NK-92 (cell line): ENCODE measurements at regions not wholly inside any gene's neighbourhood (a gene's known extent, or its start where the extent isn't known, plus 50 kb on each side); places are given as distances from the start of the nearest gene placed in this dataset.
"Not testable (repeated sequence)": the region's sequence is repeated elsewhere in the genome, so short reads cannot be mapped to it uniquely, and the experiment has no call there.

ENCODE experiments used
- DNase-seq: peaks from one replicate; lab custom pipeline; 2025; ENCODE audit not compliant: unreplicated experiment; lab: John Stamatoyannopoulos, UW

DNA sequence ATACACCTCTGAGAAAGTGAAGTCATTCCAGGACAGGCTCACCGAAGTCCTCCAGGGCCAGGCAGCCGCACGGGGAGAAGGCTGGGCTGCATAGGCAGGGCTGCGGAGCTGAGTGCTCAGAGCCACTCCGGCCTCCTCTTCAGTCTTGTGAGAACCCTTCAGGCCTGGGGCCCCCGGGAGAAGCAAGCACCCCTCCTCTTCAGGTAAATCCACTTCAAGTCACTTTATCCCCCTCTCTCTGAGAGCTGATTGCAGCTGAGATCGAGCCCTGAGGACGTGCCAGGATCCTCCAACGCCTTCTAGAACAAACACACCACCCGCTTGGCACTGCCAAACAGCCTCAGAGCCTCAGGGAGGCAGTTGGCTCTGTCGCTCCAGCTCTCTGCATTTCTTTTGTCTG, 1526.3 kb downstream of the BRD1 start:
- DNase-seq, result no peak

DNA sequence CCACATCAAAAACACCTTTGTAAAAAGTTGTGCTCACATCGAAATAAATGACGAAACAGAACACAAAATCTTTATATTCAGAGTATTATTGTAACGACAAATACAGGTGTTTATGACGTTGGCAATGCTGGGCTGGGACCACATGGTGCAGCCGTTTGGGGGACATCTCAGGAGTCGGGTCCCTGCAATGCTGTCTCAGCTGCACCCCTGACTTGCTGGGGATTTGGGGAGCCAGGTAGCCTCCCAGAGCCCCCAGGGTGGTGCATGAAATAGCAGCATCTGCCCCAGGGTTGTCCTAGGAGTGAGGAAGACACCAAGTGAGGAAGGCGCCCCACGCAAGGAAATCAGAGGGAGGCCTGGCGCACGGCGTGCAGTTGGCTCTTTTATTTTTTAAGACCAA, 1526.8 kb downstream of the BRD1 start:
- no peak for DNase-seq

DNA sequence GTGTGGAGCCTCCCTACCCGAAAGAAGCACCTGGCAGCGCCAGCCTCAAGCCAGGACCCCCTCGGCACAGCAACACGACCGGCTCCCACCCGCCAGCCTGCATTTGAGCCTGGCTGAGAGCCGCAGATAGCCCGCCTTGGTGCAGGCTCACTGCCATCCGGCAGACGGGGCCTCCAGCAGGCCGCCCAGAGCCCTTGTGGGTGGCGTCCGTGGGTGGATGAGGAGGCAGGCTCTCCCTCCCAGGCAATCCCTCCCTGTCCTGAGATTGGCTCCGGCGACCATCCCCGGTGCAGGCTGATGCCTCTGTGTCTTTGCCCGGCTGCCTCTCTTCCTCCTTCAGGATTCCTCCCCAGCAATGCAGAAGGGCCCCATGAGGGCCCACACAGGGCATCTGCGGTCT, 1527.9 kb downstream of the BRD1 start:
- DNase-seq, result no peak

DNA sequence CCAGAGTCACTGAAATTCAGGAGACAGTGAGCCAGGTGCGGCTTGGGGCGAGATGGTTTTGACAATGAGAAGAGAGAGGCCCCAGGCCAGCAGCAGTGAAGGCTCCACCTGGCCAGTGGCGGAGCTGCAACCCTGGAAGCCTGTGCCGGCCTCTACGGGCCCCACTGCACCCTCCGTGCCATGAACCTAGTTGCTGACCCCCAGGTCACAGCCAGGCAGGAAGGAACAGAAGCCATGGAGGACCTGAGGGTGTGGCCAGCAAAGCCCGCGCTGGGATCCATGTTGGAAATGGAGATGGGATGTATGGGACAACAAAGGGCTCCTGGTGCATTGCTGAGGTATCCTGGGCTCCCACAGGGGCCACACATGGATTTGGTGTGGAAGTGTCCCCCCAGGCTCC, 1528.5 kb downstream of the BRD1 start:
- DNase-seq, result no peak

DNA sequence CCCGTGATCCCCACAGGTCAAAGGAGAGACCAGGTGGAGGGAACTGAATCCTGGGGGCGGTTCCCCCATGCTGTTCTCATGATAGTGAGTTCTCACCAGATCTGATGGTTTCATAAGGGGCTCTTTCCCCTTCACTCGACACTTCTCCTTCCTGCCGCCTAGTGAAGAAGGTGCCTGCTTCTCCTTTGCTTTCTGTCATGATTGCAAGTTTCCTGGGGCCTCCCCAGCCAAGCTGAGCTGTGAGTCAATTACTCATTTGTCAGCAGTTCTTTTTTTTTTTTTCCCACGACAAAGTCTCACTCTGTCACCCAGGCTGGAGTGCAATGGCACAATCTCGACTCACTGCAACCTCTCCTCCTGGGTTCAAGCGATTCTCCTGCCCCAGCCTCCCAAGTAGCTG, 1530.4 kb downstream of the BRD1 start:
- no peak for DNase-seq

DNA sequence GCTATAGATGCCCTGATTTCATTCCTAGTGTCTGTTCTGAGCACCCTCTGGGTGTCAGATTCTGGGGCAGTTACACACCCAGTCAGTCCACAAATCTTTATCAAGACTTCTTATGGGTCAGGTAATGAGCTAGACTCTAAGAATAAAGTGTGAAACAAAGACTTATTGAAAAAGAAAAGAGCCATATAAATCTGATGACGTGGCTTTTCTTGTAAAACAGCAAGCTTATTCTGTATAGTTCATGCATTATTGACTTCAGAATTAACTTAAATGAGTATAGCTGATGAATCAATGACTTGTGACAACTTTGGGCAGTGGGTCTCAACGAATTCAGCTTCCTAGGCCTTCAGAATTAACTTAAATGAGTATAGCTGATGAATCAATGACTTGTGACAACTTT, 1527.5 kb downstream of the TBC1D22A start:
- not testable (repeated sequence) for DNase-seq

DNA sequence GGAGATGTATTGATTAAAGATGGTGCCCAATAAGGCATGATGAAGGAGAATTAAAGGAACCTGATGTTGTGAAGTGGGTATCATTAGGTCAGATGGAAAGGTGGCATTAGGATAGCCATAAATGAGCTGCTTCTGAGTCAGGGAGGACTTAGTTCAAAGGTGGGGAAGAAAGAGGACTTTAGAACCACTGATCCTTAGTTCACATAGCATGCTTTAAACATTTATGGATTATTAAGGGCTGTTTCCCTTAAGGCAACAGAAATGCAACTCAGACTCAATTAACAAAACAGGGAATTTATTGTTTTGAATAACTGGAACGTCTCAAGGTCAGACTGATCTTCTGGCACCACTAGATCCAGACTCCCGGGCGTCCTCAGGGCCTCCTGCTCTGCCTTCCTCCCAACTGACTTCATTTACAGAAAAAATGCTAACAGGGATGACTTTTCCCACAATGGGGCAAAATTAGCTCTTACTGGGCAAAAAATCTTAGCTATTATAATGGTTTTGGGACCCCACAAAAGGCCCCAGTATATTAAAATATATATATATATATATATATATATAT, 1526.0 kb downstream of the TBC1D22A start:
- DNase-seq, result no peak

DNA sequence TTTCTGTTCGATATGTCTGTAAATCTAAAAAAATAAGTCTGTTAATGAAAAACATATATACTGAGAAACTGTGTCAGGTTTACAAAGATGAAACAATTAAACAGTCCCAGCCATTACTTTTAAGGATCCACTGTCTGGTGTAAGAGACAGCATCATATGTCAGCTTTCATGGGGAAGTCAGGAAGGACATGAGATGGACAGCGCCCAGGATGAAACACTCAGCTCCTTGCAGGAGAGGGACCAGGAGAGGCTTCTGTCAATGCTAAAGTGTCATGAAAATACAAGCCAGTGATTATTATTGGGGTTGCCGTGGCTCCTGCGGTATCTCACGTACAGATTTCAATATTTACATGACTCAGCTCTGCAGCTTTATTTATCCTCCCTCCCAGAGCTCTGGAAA, 1524.6 kb downstream of the TBC1D22A start:
- DNase-seq, result no peak

DNA sequence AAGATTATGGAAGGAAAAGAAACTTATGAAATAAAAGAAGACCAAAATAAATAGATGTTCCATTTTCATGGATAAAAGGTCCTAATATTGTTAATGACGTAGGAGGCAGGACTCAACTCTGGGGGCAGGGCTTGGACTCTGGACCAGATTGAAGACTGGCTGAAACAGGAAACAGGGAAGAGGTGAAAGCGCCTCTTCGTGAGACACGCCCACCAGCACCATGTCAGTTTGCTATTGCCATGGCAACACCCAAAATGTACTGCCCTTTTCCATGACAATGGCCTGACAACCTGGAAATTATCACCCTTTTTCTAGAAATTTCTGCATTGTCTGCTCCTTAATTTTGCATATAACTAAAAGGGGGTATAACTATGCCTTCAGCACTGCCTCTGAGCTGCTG, 1522.2 kb downstream of the TBC1D22A start:
- DNase-seq, result no peak

DNA sequence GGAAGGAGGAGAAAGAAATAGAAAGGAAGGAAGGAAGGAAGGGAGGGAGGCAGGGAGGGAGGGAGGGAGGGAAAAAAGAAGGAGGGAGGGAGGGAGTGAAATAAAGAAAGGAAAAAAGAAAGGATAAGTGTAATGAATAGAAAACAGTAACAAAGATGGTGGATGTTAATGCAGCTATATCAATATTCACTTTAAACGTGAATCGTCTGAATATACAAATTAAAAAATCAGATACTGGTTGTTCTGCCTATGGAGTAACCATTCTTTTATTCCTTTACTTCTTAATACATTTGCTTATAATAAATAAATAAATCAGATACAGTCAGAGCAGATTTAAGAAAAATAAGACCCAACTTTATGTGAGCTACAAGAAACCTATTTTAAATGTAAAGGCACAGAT, 1520.4 kb downstream of the TBC1D22A start:
- no peak for DNase-seq

DNA sequence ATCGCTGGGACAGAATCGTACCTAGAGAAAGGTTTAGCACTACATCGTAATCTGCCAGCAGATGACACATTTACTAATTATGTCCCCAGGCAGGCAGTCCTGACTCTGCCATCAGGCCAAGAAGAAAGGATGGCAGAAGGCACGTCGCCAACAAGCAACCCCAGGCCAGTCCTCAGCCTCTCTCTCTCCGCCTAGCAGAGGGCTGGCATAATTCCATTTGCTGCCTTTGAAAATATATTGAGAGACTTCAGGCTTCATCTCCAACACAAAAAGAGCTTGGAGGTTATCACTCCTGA, 1517.0 kb downstream of the TBC1D22A start:
- DNase-seq, result no peak

DNA sequence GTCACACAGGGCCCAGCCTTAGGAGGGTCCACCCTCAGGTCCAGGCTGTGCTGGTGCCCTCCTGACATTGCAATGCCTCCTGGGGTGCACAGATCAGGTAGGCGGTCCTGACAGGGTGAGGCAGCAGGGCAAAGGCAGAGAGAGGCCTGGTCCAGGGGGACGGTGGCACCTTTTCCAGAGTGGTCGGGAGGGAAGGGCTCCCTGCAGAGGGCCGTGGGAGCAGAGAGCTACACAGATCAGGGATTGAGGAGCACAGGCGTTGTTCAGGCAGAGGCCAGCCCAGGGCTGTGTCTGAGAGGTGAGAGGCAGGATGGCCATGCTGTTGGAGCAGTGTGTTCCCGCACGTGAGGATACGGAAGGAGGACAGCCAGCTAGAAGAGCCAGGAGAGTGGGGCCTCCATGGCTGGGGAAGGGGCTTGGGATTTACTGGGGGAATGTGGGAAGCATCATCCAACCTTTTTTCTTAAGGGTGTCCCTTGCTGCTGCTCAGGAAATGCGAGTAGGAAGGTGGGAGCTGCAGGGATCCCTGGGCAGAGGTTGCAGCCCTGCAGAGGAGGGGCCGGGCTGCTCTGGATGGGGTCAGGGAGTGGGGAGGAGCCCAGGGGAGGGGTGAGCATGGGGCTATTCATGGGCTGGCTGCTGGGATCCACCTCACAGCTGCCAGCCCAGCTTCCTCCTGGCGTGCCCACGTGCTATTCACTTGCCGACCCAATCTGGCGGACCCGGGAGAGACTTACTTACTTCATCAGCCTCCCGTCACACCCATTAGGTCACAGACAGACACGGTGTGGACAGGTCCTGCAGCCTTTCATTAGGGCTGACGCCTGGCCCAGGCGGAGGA, 1516.4 kb downstream of the TBC1D22A start:
- DNase-seq, result no peak

DNA sequence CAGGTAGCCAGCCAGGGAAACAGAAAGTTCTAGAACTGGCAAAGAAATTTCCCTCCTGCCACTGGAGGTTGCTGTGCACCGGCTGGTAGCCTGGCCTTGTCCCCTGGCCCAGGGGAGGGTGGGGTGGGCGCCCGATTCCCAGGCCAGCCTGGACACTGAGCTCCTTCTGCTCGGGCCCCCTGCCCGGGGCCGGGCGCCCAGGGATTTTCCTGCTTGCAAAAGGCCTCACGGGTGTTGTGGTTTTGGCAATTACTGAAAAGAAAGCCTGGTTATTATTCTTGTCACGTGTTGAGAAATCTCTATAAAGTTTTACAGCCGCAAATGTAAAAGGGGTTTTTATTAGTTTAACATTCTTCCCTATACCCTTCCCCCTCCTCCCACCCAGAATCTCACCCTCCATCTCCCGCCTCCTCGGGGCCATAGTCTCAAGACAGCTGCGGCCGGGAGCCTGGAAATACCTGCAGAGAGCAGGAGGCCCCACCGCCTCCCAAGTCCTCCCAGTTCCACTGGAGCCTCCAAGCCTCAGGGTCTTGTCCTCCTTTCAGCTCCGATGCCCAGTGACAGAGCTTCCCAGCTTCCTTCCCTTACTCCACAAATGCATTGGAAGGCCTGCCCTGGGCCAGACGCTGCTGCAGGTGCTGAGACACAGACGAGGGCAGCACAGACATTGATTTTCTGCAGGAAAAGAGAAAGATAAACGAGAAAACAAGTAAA, 1515.6 kb downstream of the TBC1D22A start:
- no peak for DNase-seq

DNA sequence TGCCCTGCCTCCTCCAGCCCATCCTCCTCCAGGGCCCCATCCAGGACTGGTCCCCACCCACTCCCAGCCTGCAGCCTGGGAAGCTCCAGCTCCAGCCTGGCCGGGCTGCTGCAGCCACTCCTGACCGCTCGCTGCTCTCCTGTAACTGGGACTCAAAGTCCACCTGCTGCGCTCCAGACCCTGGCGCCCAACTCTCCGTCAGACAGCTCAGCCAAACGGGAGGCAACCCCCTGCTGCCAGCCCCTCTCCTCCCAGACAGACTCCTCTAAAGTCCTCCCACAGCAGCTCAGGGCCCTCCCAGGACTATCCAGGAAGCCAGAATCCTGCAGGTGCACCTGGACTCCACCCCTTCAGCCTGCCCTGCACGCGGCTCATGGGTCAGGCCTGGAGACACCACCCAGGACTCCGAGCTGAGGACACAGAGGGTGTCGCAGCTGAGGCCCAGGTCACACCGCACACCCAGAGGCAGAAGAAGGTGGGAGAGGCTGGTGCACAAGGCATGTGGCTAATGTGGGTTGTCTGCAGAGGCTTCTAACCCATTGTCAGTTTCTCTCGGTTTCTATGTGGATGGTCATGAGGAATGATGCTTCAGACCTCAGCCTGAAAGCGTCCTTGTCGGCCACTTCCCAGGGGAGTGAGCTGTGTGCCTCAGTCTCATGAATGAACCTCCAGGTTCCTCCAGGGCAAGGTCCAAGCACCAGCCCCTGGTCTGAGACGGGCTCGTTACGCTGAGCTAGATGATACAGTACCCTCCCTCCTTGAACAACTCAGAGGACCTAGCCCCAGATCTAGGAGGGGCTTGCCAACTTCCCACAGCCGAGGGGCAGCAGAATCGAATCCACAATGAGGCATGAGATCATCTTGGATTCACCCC, 1514.8 kb downstream of the TBC1D22A start:
- DNase-seq, result no peak

DNA sequence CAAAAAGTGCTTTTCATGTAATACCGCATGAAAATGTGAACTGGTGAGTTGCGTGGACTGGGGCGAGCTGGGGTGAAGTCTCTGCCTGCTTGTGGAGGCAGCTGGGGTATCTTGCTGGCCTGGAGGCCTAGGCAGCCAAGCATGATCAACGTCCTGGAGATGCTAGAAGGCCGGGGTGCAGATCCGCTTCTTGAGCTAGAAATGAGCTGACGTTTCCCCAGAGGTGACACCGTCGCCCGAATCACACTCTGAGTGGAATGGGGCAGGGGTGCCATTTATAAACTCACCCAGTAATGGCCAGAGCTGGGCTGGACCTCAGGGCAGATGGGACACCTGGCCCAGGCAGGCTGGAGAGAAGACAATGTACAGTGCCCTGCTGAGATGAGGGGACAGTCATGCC, 1513.0 kb downstream of the TBC1D22A start:
- DNase-seq, result no peak

DNA sequence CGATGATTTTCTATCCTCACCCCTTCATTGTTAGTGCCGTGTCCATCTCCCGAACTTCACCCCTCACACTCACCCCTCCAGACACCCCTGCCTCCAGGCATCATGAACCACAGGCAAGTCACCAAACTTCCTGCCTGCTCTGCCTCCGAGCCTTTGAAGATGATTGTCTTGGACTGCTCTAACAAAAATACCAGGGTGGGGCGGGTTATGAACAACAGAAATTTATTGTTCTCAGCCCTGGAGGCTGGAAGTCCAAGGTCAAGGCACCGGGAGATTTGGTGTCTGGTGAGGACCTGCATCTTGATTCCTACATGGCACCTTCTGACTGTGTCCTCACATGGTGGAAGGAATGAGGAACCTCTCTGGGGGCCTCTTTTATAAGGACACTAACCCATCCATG, 1508.3 kb downstream of the TBC1D22A start:
- DNase-seq, result no peak

DNA sequence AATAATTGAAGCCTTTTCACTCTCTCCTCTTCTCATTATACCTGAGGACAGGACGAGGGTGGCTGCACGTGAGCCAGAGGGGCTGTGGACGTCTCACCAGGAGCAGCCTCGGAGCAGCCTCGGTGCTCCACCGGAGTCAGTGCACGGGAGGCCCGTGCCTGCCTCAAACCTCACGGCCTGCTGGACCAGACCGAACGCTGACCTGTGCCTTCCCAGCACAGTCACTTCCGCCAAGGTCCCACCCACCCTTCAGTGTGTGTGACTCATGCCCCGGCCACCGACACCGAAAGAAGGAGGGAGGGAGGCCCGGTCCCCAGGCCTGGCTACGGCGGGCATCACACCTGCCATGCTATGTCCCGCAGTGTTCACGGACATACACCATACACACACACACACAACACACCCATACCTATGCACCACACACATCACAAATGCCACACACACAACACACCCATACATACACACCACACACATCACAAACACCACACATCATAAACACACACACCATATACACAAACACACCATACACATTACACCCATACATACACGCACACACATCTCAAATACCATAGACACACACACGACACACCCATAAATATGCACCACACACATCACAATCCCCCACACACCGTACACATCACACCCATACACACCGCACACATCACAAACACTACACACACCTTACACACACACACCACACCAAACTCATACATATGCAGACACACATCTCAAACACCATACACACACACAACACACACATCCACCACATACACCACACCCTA, 1506.5 kb downstream of the TBC1D22A start:
- no peak for DNase-seq

DNA sequence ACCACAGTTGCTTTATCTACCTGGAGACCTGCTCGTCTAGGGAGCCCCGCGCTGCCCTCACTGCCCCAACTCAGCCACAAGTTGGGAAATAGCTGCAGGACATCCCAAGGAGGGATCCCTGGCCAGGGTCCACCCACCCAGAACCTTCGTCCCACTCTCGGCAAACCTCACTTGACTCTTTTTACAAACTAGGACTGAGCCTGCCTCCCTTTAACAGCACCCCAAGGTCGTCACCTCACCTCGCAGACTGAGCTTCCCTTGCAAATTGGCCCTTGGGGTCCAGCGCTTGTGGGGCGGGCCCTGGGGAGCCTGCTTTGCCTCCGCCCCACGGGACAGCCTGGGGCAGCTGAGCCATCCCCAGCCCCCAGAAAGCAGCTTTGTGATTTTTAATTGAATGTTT, 1505.8 kb downstream of the TBC1D22A start:
- DNase-seq, result no peak

DNA sequence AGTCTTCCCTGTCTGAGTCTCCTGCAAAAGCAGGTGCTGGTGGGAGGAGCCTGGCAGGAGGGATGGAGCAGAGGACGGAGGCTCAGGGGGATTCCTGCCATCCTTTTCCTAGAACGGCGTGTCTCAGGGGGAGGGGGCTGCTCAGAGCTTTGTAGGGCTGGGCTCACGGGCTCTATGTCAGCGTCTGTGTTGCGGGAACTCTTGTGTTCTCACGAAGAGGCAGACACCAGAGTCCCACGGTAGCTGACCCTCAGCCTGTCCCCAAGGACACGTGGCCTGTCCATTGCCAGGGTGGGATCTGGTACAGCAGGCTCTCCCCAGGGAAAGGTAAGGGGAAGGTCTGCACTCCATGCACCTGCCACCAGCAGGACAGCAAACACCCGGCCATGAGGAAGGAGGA, 1505.2 kb downstream of the TBC1D22A start:
- no peak for DNase-seq

DNA sequence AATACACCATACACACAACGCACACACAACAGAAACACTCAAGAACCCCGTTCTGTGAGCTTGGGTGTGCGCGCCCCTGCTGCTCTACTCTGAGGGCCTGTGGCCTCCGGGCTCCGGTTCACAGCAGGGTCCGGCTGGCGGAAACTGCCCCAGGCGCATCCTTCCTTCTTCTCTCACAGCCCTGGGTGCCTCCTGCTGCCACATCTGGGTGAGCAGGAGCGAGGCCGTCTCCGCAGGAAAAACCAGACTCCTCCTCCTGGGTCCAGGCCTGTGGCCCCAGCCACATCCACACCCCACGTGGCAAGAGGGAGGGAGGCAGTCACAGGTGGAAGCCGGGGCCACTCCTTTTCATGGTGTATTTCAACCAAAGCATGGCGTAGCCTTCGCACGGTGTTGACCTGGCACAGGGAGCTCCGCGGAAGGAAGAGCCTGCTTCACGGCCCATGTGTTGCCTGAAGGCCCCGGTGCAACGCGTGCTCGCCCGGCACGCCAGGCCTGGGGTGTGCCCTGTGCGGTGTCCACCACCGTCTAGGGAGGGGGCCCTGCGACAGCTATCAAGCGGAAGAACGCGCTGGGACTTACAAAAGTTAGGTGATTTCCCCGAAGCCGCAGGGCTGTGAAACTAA, 1502.7 kb downstream of the TBC1D22A start:
- DNase-seq, result no peak
